ENCODE measurements at regions not wholly inside any gene's neighbourhood (a gene's known extent, or its start where the extent isn't known, plus 50 kb on each side); places are given as distances from the start of the nearest gene placed in this dataset.
"Not testable (repeated sequence)": the region's sequence is repeated elsewhere in the genome, so short reads cannot be mapped to it uniquely, and the experiment has no call there.

DNA sequence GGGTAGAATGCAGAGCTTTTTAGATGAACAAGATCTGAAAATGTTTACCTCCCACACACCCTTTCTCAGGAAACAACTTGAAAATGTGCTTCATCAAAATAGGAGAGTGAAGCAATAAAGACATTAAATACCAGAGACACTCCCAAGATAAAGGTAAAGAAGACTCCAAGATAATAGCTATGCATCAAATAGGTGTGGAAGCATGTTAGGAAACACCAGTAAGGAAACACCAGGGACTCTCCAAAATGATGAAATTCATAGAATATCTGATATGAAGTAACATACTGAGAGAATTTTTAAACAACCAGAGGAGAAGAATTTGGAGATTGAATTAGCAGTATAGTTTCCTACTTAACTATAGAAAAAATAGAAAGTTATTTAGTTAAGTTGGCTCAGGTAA is 57.0 kb downstream of the OR10A6 start:
- H3K4me3 ChIP-seq (ENCODE audit: low read length), result no peak overlapping the region
- no peak for DNase-seq
- H3K27me3 ChIP-seq (ENCODE audit: control insufficient read depth, insufficient read depth), result no peaks in the 10 kb centered on the region
- no peaks in the 10 kb centered on the region for H3K4me1 ChIP-seq (ENCODE audit: control insufficient read depth, insufficient read depth, low read length)
- ATAC-seq, result no peak
- intact Hi-C loops (cut with DNase I), result no loop called here
- no peaks in the 10 kb centered on the region for H3K9me3 ChIP-seq (ENCODE audit: control insufficient read depth, low read length)
- no peak overlapping the region for H3K27ac ChIP-seq (ENCODE audit: low read length)

DNA sequence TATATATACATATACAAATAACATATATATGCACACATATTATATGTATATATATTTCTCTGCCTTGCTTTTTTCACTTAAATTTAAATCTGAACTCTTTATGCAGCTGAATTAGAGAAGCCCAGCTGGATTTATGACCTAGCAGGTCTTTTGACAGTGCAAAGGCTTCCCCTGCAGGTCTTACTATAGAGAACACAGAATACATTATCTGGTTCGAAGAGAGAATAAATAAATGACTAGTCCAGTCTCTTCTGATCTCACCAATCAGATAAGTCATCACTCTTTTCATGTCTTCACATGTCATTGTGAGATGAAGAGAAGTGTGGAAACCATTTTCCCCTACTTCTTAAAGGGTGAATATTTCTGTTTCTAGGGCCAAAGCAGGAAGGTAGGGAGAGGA is 58.2 kb downstream of the OR10A6 start:
- WGBS, result 45% methylated on average over 1 of the region's 1 CpG
- intact Hi-C loops (cut with DNase I), result no loop called here

DNA sequence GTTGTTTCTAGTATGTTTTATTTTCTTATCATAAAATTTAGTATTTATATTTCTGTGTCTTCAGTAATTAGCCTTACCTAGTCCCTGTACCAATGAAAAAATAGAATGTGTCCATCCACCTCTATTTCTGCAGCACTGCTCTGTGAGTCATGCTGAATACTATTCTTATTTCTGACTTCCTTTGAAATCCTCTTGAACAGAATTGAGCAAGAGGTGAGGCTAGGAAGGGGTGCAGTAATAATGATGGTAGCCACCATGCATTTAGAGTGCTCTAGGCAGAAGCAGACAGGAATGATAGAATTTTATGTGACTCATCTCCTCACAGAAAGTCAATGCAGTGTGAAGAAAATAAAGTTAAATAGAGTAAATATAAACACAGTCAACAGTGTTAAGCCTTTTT is 60.0 kb downstream of the OR10A6 start:
- Histone ChIP-seq H3K9me3 (ENCODE audit: control insufficient read depth, low read length) (no peaks in the 10 kb centered on the region), H3K27ac (ENCODE audit: low read length) (no peak overlapping the region), H3K4me3 (ENCODE audit: low read length) (no peak overlapping the region), H3K27me3 (ENCODE audit: control insufficient read depth, insufficient read depth) (no peaks in the 10 kb centered on the region), H3K4me1 (ENCODE audit: control insufficient read depth, insufficient read depth, low read length) (no peaks in the 10 kb centered on the region)
- intact Hi-C loops (cut with DNase I), result no loop called here
- ATAC-seq (no peak), DNase-seq (no peak)

More for the DNA sequence above, 58.2 kb downstream of the OR10A6 start:
- no peaks in the 10 kb centered on the region for H3K4me1 ChIP-seq (ENCODE audit: control insufficient read depth, insufficient read depth, low read length)
- H3K9me3 ChIP-seq (ENCODE audit: control insufficient read depth, low read length), result no peaks in the 10 kb centered on the region
- DNase-seq (no peak), ATAC-seq (no peak)
- no peak overlapping the region for H3K4me3 ChIP-seq (ENCODE audit: low read length)
- H3K27ac ChIP-seq (ENCODE audit: low read length), result no peak overlapping the region
- no peaks in the 10 kb centered on the region for H3K27me3 ChIP-seq (ENCODE audit: control insufficient read depth, insufficient read depth)

DNA sequence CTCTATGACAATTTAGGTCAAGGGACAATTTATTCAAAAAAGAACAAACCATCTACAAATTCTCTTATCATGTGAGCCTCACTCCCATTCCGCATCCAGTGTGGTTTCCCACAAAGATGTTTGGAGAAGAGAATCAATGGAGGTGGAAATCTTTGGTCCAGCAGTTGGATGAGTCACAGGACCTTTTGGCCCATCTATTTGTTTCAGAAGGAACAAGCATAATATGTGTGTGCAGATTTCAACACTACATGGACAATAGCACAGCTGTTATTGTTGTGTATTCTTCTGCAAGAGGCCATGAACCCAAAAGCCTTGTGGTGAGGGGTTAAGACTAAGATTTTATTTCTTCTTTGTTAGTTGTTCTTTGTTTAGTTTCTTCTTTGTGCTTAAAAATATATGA is 61.6 kb downstream of the OR10A6 start:
- no peak overlapping the region for H3K4me3 ChIP-seq (ENCODE audit: low read length)
- intact Hi-C loops (cut with DNase I), result no loop called here
- no peak overlapping the region for H3K27ac ChIP-seq (ENCODE audit: low read length)
- no peaks in the 10 kb centered on the region for H3K27me3 ChIP-seq (ENCODE audit: control insufficient read depth, insufficient read depth)
- WGBS, result 80% methylated on average over 1 of the region's 1 CpG
- no peaks in the 10 kb centered on the region for H3K9me3 ChIP-seq (ENCODE audit: control insufficient read depth, low read length)
- ATAC-seq (no peak), DNase-seq (no peak)
- H3K4me1 ChIP-seq (ENCODE audit: control insufficient read depth, insufficient read depth, low read length), result no peaks in the 10 kb centered on the region

DNA sequence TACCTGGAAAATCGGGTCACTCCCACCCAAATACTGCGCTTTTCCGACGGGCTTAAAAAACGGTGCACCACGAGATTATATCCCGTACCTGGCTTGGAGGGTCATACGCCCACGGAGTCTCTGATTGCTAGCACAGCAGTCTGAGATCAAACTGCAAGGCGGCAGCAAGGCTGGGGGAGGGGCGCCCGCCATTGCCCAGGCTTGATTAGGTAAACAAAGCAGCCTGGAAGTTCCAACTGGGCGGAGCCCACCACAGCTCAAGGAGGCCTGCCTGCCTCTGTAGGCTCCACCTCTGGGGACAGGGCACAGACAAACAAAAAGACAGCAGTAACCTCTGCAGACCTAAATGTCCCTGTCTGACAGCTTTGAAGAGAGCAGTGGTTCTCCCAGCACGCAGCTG is 64.5 kb upstream of the OR5P2 start:
- 81% methylated on average over 13 of the region's 14 CpGs for WGBS
- H3K27ac ChIP-seq (ENCODE audit: low read length); ATAC-seq; H3K9me3 ChIP-seq (ENCODE audit: control insufficient read depth, low read length); H3K27me3 ChIP-seq (ENCODE audit: control insufficient read depth, insufficient read depth); H3K4me1 ChIP-seq (ENCODE audit: control insufficient read depth, insufficient read depth, low read length); DNase-seq; H3K4me3 ChIP-seq (ENCODE audit: low read length); intact Hi-C loops (cut with DNase I): not testable (repeated sequence)

DNA sequence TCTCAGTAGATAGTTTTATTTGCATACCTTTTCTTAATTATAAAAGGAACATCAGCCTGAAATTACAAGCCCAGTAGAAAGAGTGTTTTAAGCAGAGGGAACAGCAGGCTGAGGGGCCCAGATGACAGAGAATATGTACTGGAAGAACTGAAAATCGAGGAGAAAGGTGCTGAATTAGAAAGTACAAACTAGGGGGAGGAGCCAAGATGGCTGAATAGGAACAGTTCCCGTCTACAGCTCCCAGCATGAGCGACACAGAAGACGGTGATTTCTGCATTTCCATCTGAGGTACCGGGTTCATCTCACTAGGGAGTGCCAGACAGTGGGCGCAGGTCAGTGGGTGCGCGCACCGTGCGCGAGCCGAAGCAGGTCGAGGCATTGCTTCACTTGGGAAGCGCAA is 64.1 kb upstream of the OR5P2 start:
- H3K9me3 ChIP-seq (ENCODE audit: control insufficient read depth, low read length); intact Hi-C loops (cut with DNase I); H3K4me3 ChIP-seq (ENCODE audit: low read length); ATAC-seq; H3K27ac ChIP-seq (ENCODE audit: low read length); H3K4me1 ChIP-seq (ENCODE audit: control insufficient read depth, insufficient read depth, low read length); H3K27me3 ChIP-seq (ENCODE audit: control insufficient read depth, insufficient read depth); DNase-seq: not testable (repeated sequence)
- 88% methylated on average over 14 of the region's 14 CpGs for WGBS

DNA sequence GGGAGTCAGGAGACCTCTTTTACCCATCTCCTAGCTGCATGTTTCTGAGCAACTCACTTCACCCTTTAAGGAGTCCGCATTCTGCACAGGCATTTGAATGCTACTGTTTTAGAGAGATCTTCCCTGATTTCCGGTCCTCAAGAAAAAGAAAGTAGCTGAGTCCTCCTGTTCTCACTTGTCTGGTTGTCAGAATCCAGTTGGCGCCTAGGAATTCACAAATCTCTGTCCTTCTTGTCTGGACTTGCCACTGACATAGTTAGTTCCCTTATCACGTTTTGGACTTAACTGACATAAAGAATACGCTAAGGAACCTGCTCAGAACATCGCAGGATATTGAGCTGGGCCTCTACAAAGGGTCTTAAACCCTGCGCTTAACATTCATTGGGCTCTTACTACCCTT is 61.3 kb upstream of the OR5P2 start:
- H3K9me3 ChIP-seq (ENCODE audit: control insufficient read depth, low read length), result no peaks in the 10 kb centered on the region
- H3K27me3 ChIP-seq (ENCODE audit: control insufficient read depth, insufficient read depth), result no peaks in the 10 kb centered on the region
- no peak overlapping the region for H3K4me3 ChIP-seq (ENCODE audit: low read length)
- no peaks in the 10 kb centered on the region for H3K4me1 ChIP-seq (ENCODE audit: control insufficient read depth, insufficient read depth, low read length)
- 63% methylated on average over 7 of the region's 7 CpGs for WGBS
- ATAC-seq (no peak), DNase-seq (no peak)
- H3K27ac ChIP-seq (ENCODE audit: low read length), result no peak overlapping the region
- intact Hi-C loops (cut with DNase I), result no loop called here

DNA sequence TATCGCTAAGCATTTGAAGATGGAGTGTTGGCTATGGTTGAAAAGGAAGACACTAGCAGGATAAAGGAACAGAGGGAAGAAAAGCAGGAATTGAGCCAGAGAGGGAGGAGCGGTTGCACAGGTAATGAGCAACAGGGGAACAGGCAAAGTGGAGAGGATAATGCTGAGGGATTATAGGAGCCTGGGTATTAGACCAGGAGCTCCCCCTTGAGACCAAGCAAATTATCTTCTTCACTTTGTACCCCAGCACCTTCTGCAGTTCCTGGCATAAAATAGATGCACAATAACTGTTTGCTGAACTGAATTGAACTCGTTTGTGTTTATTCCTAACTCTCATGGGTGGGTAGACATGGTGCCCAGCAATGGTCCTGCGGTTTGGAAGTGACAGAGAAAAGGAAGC is 54.6 kb upstream of the OR5P2 start:
- 72% methylated on average over 4 of the region's 4 CpGs for WGBS
- intact Hi-C loops (cut with DNase I), result no loop called here
- ATAC-seq, result no peak
- Histone ChIP-seq H3K4me3 (ENCODE audit: low read length) (no peak overlapping the region), H3K27ac (ENCODE audit: low read length) (no peak overlapping the region), H3K9me3 (ENCODE audit: control insufficient read depth, low read length) (no peaks in the 10 kb centered on the region), H3K27me3 (ENCODE audit: control insufficient read depth, insufficient read depth) (no peaks in the 10 kb centered on the region), H3K4me1 (ENCODE audit: control insufficient read depth, insufficient read depth, low read length) (no peaks in the 10 kb centered on the region)
- DNase-seq, result no peak

DNA sequence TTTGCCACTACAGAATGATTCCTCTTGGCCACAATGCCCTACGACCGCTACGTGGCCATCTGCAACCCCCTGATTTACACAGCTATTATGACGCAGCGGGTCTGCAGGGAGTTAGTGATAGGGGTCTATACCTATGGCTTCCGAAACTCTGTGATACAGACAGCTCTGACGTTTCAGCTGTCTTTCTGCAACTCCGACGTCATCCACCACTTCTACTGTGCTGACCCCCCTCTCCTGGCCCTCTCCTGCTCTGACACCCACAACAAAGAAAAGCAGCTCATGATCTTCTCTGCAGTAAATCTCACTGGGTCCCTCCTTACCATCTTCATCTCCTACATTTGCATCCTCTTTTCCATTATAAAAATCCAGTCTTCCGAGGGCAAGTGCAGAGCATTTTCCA is 52.3 kb upstream of the OR5P2 start:
- Histone ChIP-seq H3K4me3 (ENCODE audit: low read length) (no peak overlapping the region), H3K27ac (ENCODE audit: low read length) (no peak overlapping the region), H3K9me3 (ENCODE audit: control insufficient read depth, low read length) (no peaks in the 10 kb centered on the region), H3K4me1 (ENCODE audit: control insufficient read depth, insufficient read depth, low read length) (no peaks in the 10 kb centered on the region), H3K27me3 (ENCODE audit: control insufficient read depth, insufficient read depth) (no peaks in the 10 kb centered on the region)
- 62% methylated on average over 10 of the region's 10 CpGs for WGBS
- DNase-seq (peak in 1 of 3 donors; percentile 5), ATAC-seq (no peak)
- intact Hi-C loops (cut with DNase I), result no loop called here
